Large intestine (tissue), 3 donors: ENCODE measurements at regions not wholly inside any gene's neighbourhood (a gene's known extent, or its start where the extent isn't known, plus 50 kb on each side); places are given as distances from the start of the nearest gene placed in this dataset.

Experiments
- DNase-seq, 2 donors: peaks; one replicate each; pipeline versions ENCODE4 v3.0.0 to v3.0.0-alpha.2; 2013
- H3K27ac ChIP-seq: one replicate; pipeline ENCODE4 v1.5.1; 2013; ENCODE audit warnings: low read length
- H3K27me3 ChIP-seq: 2 replicates; pipeline ENCODE4 v1.6.1; 2013; ENCODE audit warnings: low read length; ENCODE audit not compliant: control insufficient read depth, insufficient read depth
- H3K36me3 ChIP-seq: 2 replicates; pipeline ENCODE4 v1.6.1; 2013; ENCODE audit warnings: low read length; ENCODE audit not compliant: control insufficient read depth, insufficient read depth
- H3K4me1 ChIP-seq: one replicate; pipeline ENCODE4 v1.6.1; 2013; ENCODE audit warnings: low read length; ENCODE audit not compliant: control insufficient read depth, insufficient read depth
- H3K4me3 ChIP-seq: one replicate; pipeline ENCODE4 v1.5.1; 2013; ENCODE audit warnings: low read length
- H3K9me3 ChIP-seq: one replicate; pipeline ENCODE4 v1.6.1; 2013; ENCODE audit warnings: mild to moderate bottlenecking, low read depth, low read length, moderate library complexity; ENCODE audit not compliant: control insufficient read depth
- WGBS: methylation state at CpG from one replicate; pipeline ENCODE4 v1.1.5; 2013; ENCODE audit warnings: low lambda C conversion rate; ENCODE audit not compliant: insufficient coverage; 5-methylcytosine and 5-hydroxymethylcytosine counted together

DNA sequence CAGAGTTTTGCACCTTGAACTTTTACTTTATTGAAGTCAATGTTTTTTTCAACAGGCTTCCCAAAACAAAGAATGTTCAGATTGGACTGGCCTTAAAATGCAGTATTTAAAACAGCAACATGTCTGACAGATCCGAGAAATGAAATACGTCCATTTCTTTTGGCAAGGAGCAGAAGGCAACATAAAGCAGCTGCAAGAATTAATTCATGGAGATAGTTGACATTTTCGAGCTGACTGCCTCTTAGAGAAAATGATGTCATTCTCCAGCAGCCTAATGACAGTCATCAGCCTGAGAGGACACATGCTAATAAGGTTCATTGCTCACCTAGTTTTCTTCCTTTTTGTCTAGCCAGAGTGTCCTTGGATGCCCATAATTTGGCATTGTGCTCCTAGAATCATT lies 232.2 kb upstream of the SEMA6A start:
- no peaks in the 10 kb centered on the region for H3K36me3 ChIP-seq
- H3K27me3 ChIP-seq: no peaks in the 10 kb centered on the region
- no CpG with 5 or more reads among the region's 3 CpGs for WGBS
- DNase-seq: no peak
- H3K27ac ChIP-seq: no peak overlapping the region
- no peak overlapping the region for H3K4me3 ChIP-seq
- H3K9me3 ChIP-seq: no peaks in the 10 kb centered on the region
- no peaks in the 10 kb centered on the region for H3K4me1 ChIP-seq

DNA sequence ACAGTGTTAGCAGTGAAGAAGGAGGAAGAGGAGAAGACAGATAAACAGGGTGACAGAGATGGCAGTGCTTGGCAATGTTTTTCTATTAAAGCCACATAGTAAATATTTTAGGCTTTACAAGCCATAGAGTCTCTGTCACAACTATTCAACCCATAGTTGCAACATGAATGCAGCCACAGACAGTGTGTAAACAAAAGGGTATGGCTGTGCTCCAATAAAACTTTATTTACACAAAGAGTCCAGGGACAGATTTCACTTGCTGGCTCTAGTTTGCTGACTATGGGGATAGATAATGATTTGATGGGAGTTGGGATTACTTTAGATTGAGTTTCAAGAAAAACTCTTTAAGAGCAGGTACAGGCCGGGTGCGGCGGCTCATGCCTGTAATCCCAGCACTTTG lies 224.8 kb upstream of the SEMA6A start:
- Histone ChIP-seq H3K27me3 (no peaks in the 10 kb centered on the region), H3K4me1 (no peaks in the 10 kb centered on the region), H3K36me3 (no peaks in the 10 kb centered on the region), H3K4me3 (no peak overlapping the region), H3K27ac (no peak overlapping the region), H3K9me3 (no peaks in the 10 kb centered on the region)
- DNase-seq: no peak
- WGBS: no CpG with 5 or more reads among the region's 3 CpGs

DNA sequence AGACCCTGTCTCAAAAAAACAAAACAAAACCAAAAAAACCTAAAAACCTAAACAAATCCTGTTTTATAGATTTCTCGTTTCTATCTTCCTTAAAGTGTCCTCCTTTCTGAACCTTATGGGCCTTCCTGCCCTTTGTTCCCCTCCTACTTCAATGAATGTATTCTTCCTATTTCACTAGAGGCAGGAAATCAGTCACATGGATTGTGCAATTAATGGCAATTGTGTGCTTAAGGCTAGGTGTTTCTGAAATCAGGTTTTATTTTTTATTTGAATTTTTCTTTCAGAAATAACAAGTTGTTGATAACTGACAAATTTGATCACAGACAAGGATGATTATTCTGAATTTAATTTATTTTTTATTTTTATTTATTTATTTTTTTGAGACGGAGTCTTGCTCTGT lies 220.6 kb upstream of the SEMA6A start:
- no peak for DNase-seq
- Histone ChIP-seq H3K4me1 (no peaks in the 10 kb centered on the region), H3K4me3 (no peak overlapping the region), H3K27ac (no peak overlapping the region), H3K36me3 (no peaks in the 10 kb centered on the region), H3K9me3 (no peaks in the 10 kb centered on the region), H3K27me3 (no peaks in the 10 kb centered on the region)
- WGBS: no CpG with 5 or more reads among the region's 2 CpGs

DNA sequence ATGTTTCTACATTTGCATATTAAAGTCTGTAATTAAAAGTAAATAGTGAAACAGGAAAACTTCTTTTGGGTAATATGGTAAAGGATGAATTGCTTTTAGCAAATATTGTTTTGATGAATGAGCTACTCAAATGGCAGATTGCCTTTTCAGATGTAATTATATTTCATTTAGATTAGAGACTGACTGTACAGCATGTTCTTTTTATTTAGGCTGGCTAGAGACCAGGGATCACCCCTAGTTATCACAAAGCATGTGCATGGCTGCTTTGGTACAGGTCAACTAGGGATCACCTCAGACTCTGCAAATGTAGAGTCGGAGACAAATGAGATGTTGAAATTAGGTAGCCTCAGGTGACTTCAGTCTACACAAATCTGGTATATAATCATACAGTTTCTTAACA lies 214.9 kb upstream of the SEMA6A start:
- WGBS: no CpG with 5 or more reads among the region's 1 CpG
- Histone ChIP-seq H3K4me1 (no peaks in the 10 kb centered on the region), H3K27ac (no peak overlapping the region), H3K4me3 (no peak overlapping the region), H3K36me3 (no peaks in the 10 kb centered on the region), H3K27me3 (no peaks in the 10 kb centered on the region), H3K9me3 (no peaks in the 10 kb centered on the region)
- DNase-seq: no peak

DNA sequence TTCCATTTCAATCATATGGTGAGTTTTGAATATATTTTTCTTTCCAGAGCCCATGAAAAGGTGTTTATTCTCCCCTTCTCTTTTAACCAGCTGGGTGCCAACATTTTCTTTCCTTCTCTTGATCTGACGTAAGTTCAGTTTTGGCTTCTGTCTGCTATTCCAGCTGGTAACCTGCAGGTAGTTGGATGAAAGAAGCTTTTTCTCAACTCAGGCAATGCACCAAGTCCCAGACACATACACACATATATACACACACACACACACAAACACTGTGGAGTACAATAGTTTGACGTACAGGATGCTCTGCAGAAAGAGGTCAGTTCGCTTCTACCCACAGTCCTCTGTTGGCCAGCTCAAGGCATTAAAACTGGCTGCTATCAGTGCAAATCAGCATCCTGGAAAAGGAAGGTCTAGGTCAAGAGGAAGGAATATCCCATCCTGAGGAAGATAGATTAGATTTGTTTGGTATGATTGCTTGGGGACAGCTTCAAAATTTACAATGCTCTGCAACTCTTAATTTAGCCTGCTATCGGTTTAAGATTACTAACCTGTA lies 214.3 kb upstream of the SEMA6A start:
- Histone ChIP-seq H3K4me1 (no peaks in the 10 kb centered on the region), H3K36me3 (no peaks in the 10 kb centered on the region), H3K9me3 (no peaks in the 10 kb centered on the region), H3K27ac (no peak overlapping the region), H3K27me3 (no peaks in the 10 kb centered on the region), H3K4me3 (no peak overlapping the region)
- WGBS: no CpG with 5 or more reads among the region's 4 CpGs
- peak in 1 of 2 donors; percentile 12 for DNase-seq

DNA sequence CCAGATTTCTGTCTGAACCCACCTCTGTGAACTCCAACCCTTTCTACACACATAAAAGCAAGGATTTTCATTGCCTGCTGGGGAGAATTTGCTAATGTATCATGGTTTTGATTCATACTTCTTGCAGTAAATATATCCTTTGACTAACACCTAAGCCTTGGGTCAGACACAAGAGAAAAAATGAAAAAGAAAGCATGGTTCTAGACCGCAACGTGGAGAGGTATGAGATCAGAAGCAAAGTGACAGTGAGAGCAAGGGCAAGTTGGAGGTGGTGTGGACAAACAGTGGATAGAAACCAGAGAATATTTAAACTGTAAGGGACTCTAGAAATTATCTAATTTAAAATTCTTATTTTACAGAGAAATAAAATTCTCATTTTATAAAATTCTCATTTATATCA lies 212.9 kb upstream of the SEMA6A start:
- WGBS: 100% methylated on average over 2 of the region's 2 CpGs
- DNase-seq: no peak
- Histone ChIP-seq H3K4me1 (no peaks in the 10 kb centered on the region), H3K4me3 (no peak overlapping the region), H3K27me3 (no peaks in the 10 kb centered on the region), H3K36me3 (no peaks in the 10 kb centered on the region), H3K27ac (no peak overlapping the region), H3K9me3 (no peaks in the 10 kb centered on the region)

DNA sequence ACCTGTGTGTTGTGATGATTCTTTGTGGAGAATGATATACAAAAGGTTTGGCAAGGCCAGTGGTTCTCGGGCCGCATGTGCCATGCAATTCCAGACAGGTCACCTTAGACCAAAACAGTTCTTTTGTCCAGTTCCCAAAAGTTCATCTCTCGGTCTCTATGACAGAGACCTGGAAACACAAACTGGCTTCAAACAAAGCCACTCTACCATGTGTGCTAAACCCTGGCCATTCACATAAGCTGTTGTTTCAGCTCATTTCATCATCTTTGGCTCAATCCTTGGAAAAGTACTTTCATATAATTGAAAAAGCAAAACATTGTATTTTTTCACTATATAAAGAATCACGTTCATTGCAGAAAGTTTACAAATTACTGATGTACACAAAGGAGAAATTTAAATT lies 210.5 kb upstream of the SEMA6A start:
- WGBS: 86% methylated on average over 1 of the region's 4 CpGs
- no peaks in the 10 kb centered on the region for H3K27me3 ChIP-seq
- H3K36me3 ChIP-seq: no peaks in the 10 kb centered on the region
- no peaks in the 10 kb centered on the region for H3K9me3 ChIP-seq
- DNase-seq: no peak
- H3K4me3 ChIP-seq: no peak overlapping the region
- no peaks in the 10 kb centered on the region for H3K4me1 ChIP-seq
- no peak overlapping the region for H3K27ac ChIP-seq

DNA sequence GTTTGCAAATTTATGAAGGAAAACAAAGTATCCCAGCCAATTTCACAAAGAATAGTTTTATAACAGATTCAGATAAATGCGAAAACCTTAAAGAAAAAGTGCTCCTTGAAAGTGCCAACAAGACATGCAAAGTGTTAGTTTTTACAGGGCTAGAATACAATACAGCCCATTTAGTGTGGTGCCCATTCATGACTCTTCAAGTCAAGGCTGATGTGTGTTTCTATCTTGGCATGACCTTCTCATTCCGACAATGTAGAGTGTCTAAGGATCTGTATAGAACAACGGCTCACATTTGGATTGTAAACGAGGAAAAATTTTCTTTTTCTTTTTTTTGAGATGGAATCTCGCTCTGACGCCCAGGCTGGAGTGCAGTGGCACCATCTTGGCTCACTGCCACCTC lies 205.2 kb upstream of the SEMA6A start:
- Histone ChIP-seq H3K9me3 (no peaks in the 10 kb centered on the region), H3K4me1 (no peaks in the 10 kb centered on the region), H3K36me3 (no peaks in the 10 kb centered on the region), H3K27ac (no peak overlapping the region), H3K4me3 (no peak overlapping the region), H3K27me3 (peaks cover 5% of the 10 kb centered on the region)
- no peak for DNase-seq
- 100% methylated on average over 1 of the region's 6 CpGs for WGBS

DNA sequence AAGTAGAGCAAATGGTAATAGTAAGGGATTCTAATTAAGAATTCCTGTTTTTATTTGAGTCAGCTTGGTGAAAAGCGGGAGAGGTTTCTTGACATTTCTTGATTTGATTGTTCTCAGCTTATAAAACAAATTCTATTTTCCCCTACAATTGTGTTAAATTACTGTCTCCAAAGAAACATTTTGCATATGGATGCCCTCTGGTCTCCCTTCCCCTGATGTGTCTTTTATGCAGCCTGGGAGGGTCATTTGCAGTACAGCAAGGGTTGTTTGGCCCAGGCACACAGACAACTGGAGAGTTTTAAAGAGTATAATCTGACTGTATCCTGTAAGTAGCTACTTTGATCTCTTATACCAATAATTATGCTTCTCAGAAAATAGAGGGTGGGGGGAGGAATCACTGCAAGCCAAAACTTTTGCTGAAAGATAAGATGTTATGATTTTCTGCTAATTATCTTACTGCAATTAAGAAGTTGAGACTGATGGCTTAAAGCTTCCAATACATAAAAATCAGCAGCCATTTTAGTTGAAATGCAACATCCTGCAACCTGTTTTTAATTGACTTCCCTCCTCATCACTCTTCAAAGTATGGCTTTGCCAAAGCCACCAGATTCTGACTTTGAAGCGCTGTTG lies 204.1 kb upstream of the SEMA6A start:
- no peak overlapping the region for H3K4me3 ChIP-seq
- H3K4me1 ChIP-seq: no peaks in the 10 kb centered on the region
- H3K27me3 ChIP-seq: peaks cover 5% of the 10 kb centered on the region
- no peak for DNase-seq
- H3K36me3 ChIP-seq: no peaks in the 10 kb centered on the region
- WGBS: no CpG with 5 or more reads among the region's 2 CpGs
- H3K27ac ChIP-seq: no peak overlapping the region
- no peaks in the 10 kb centered on the region for H3K9me3 ChIP-seq

DNA sequence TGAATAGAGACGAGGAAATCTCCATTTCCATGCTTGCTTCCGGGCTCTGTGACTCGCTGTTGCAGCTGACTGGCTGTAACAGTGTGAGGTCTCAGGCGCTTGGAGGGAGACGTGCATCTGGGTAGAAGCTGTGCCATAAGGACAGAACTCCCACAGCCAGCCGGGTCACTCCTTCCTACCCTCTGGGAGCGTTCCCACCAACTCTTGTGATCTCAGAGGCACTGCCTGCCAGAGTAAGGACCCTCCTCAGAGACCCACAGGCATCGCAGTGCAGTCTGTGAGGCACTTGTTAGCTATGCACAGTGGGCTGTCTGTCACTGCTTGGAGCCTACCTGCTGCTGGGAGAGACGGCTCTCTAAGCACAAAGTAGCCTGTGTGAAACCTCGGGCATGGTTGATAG lies 203.4 kb upstream of the SEMA6A start:
- Histone ChIP-seq H3K4me3 (no peak overlapping the region), H3K27me3 (peaks cover 5% of the 10 kb centered on the region), H3K4me1 (no peaks in the 10 kb centered on the region), H3K27ac (no peak overlapping the region), H3K9me3 (no peaks in the 10 kb centered on the region), H3K36me3 (no peaks in the 10 kb centered on the region)
- peak in 1 of 2 donors; percentile 16 for DNase-seq
- no CpG with 5 or more reads among the region's 10 CpGs for WGBS

DNA sequence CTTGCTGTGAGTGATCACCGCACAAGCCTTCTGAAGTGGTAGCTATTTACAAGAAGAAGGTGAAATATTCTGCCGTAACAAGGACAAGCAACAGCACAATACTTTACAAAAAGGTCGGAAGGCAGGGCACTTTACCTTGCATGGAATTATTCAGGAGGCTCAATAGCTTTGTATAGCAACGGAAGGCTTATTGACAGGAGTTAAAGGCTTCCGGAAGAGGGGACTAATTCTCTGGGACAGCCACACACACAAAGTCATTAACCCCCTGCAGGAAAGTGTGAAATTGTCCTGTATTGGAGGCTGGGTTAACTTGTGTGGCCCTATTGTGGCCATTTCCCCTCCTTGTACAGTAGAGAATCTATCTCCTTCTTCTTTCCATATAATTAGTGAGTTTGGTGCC lies 199.3 kb upstream of the SEMA6A start:
- no peaks in the 10 kb centered on the region for H3K9me3 ChIP-seq
- no peak overlapping the region for H3K4me3 ChIP-seq
- no CpG with 5 or more reads among the region's 5 CpGs for WGBS
- H3K4me1 ChIP-seq: no peaks in the 10 kb centered on the region
- H3K36me3 ChIP-seq: no peaks in the 10 kb centered on the region
- H3K27me3 ChIP-seq: peaks cover 5% of the 10 kb centered on the region
- DNase-seq: no peak
- H3K27ac ChIP-seq: no peak overlapping the region
